Stomach (tissue), 8 donors: ENCODE measurements at regions not wholly inside any gene's neighbourhood (a gene's known extent, or its start where the extent isn't known, plus 50 kb on each side); places are given as distances from the start of the nearest gene placed in this dataset.

ENCODE experiments used
- DNase-seq, 2 donors: peaks; one replicate each; pipeline versions ENCODE4 v3.0.0 to v3.0.0-alpha.2; 2013 to 2019
- H3K27ac ChIP-seq, 5 donors: fragments of 200-600 bp in 4 of 5; sonication (generic) in 4 of 5; one replicate each; pipeline ENCODE4 v1.5.1; 2013 to 2019; ENCODE audit warnings: mild to moderate bottlenecking in 1 of 5, moderate library complexity in 1 of 5
- H3K27me3 ChIP-seq, 3 donors: fragments of 200-600 bp; sonication (generic); one replicate each; pipeline ENCODE4 v1.5.1; 2017 to 2019; ENCODE audit warnings: mixed run types in 1 of 3
- H3K36me3 ChIP-seq, 4 donors: fragments of 200-600 bp; sonication (generic); 1 replicate in 3 of 4; 2 replicates in 1 of 4; pipeline ENCODE4 v1.5.1; 2016 to 2019
- H3K4me1 ChIP-seq, 4 donors: fragments of 200-600 bp; sonication (generic); one replicate each; pipeline ENCODE4 v1.5.1; 2016 to 2019
- H3K4me3 ChIP-seq, 4 donors: fragments of 200-600 bp; sonication (generic) in 3 of 4; one replicate each; pipeline ENCODE4 v1.5.1; 2016 to 2019; ENCODE audit warnings: mild to moderate bottlenecking in 1 of 4
- H3K9me3 ChIP-seq, 4 donors: fragments of 200-600 bp; sonication (generic); one replicate each; pipeline ENCODE4 v1.5.1; 2016 to 2019
- CTCF ChIP-seq, 7 experiments: fragments of 450-650 bp in 4 of 7; fragments of 200-600 bp in 3 of 7; sonication (generic) in 3 of 7; IDR thresholded peaks; one replicate each; pipeline ENCODE4 v1.5.1; 2016 to 2019; ENCODE audit warnings: antibody characterized with exemption in 7 of 7, control low read depth in 2 of 7, mild to moderate bottlenecking in 1 of 7
- EP300 ChIP-seq: sonication (generic); formaldehyde crosslinking; IDR thresholded peaks from one replicate; pipeline ENCODE4 v1.6.1; 2017; ENCODE audit warnings: antibody characterized with exemption
- POLR2A ChIP-seq, 4 donors: fragments of 450-650 bp; IDR thresholded peaks; one replicate each; pipeline ENCODE4 v1.6.1; 2016; ENCODE audit warnings: antibody characterized with exemption in 4 of 4, control low read depth in 2 of 4, mild to moderate bottlenecking in 1 of 4, moderate library complexity in 1 of 4
- POLR2AphosphoS5 ChIP-seq, 3 donors: sonication (generic); formaldehyde crosslinking; IDR thresholded peaks; one replicate each; pipeline ENCODE4 v1.6.1; 2016; ENCODE audit warnings: antibody characterized with exemption in 3 of 3
- WGBS, 5 donors: extraction: QIAGEN DNeasy Blood & Tissue Kit in 3 of 5; methylation state at CpG; one replicate each; pipeline versions ENCODE4 v1.1.5 to v1.1.7; 2013 to 2018; 5-methylcytosine and 5-hydroxymethylcytosine counted together
- intact Hi-C: fragments of 100-400 bp; cut with DNase I; formaldehyde crosslinking; loops from one replicate; pipeline ENCODE4 v1.15.1; 2023; ENCODE audit warnings: low total_unique reads
- donor health status: healthy with polysubstance abuse.
- donor health status: Bipolar disorder and iron deficiency.
- donor health status: healthy.

GRCh38 chr2:136517716-136518115 is 247.6 kb upstream of the THSD7B start:
- Histone ChIP-seq H3K4me1 (no peaks in the 10 kb centered on the region), H3K36me3 (no peaks in the 10 kb centered on the region), H3K4me3 (no peak overlapping the region), H3K27ac (no peak overlapping the region), H3K27me3 (peaks cover 0 to 4% (median 0%) of the 10 kb centered on the region in 3 donors), H3K9me3 (no peaks in the 10 kb centered on the region)
- intact Hi-C loops: no loop called here
- WGBS, 5 donors: 33 to 52% (median 46%) methylated on average over 2 of the region's 2 CpGs
- no peak for DNase-seq
- TF ChIP-seq EP300 (no peak), POLR2AphosphoS5 (IDR thresholded peaks at IDR 0.05) (no peak), CTCF (IDR thresholded peaks at IDR 0.05) (no peak), POLR2A (IDR thresholded peaks at IDR 0.05) (no peak)

GRCh38 chr2:136510244-136510643 is 255.1 kb upstream of the THSD7B start:
- Histone ChIP-seq H3K36me3 (no peaks in the 10 kb centered on the region), H3K27me3 (peaks cover 0 to 4% (median 0%) of the 10 kb centered on the region in 3 donors), H3K9me3 (no peaks in the 10 kb centered on the region), H3K27ac (no peak overlapping the region), H3K4me1 (no peaks in the 10 kb centered on the region), H3K4me3 (no peak overlapping the region)
- intact Hi-C loops: no loop called here
- no peak for DNase-seq
- no peak for TF ChIP-seq EP300
- TF ChIP-seq POLR2A (IDR thresholded peaks at IDR 0.05): no peak
- no peak for TF ChIP-seq CTCF (IDR thresholded peaks at IDR 0.05)
- no peak for TF ChIP-seq POLR2AphosphoS5 (IDR thresholded peaks at IDR 0.05)

GRCh38 chr2:136505462-136505861 is 259.9 kb upstream of the THSD7B start:
- Histone ChIP-seq H3K4me1 (no peaks in the 10 kb centered on the region), H3K9me3 (no peaks in the 10 kb centered on the region), H3K27me3 (no peaks in the 10 kb centered on the region), H3K4me3 (no peak overlapping the region), H3K27ac (no peak overlapping the region), H3K36me3 (no peaks in the 10 kb centered on the region)
- intact Hi-C loops: no loop called here
- TF ChIP-seq EP300: no peak
- TF ChIP-seq POLR2A (IDR thresholded peaks at IDR 0.05): no peak
- no peak for TF ChIP-seq POLR2AphosphoS5 (IDR thresholded peaks at IDR 0.05)
- TF ChIP-seq CTCF (IDR thresholded peaks at IDR 0.05): no peak
- DNase-seq: no peak
- WGBS, 5 donors: 52 to 65% (median 55%) methylated on average over 3 of the region's 3 CpGs

- H3K27ac ChIP-seq: no peak overlapping the region
- H3K4me3 ChIP-seq: no peak overlapping the region
- H3K27me3 ChIP-seq: no peaks in the 10 kb centered on the region
- no peaks in the 10 kb centered on the region for H3K9me3 ChIP-seq
- no peaks in the 10 kb centered on the region for H3K36me3 ChIP-seq
- TF ChIP-seq EP300: no peak
- no peak for TF ChIP-seq CTCF (IDR thresholded peaks at IDR 0.05)
- TF ChIP-seq POLR2AphosphoS5 (IDR thresholded peaks at IDR 0.05): no peak
- TF ChIP-seq POLR2A (IDR thresholded peaks at IDR 0.05): no peak
- no peak for DNase-seq
- intact Hi-C loops: no loop called here
- no peaks in the 10 kb centered on the region for H3K4me1 ChIP-seq
Observed at GRCh38 chr2:136502660-136503059, 262.7 kb upstream of the THSD7B start.
